GM18868 (cell line): ENCODE measurements at regions not wholly inside any gene's neighbourhood (a gene's known extent, or its start where the extent isn't known, plus 50 kb on each side); places are given as distances from the start of the nearest gene placed in this dataset.
"Not testable (repeated sequence)": the region's sequence is repeated elsewhere in the genome, so short reads cannot be mapped to it uniquely, and the experiment has no call there.

Experiments used
- ATAC-seq: cut with Tn5 transposase; IDR thresholded peaks from one replicate; pipeline ENCODE4 v1.9.1; 2021; ENCODE audit warnings: mild to moderate bottlenecking, moderate library complexity; ENCODE audit not compliant: unreplicated experiment

DNA sequence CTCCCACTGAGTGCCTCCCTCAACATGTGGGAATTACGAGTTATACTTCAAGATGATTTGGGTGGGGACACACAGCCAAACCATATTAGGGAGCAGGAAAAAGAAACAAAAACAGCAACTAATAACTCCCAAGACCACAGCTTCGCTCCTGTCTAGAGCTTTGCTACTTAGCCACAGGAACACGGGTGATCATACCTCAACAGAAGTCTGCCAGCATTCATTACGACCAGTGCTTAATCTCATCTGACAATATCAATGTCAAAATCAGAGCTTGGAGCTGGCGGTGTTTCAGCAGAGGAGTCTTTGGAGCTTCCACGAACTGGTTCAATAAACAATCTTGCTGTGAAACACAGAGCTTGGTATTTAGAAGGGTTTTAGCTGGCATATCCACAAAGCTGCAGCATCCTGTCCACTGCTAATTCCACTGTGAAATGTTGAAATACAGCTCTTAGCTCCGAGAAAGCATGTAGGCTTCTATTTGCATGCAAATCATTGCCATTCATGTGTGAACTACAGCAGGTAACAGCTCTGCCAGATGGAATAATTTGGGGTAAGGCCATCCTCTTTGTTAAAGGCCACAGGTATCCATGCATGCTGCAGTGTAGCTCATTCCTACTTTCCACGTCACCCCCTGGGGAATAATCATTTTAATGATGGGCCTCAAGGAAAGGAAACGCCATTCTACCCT lies 128.4 kb upstream of the GOT2 start:
- ATAC-seq = no peak

DNA sequence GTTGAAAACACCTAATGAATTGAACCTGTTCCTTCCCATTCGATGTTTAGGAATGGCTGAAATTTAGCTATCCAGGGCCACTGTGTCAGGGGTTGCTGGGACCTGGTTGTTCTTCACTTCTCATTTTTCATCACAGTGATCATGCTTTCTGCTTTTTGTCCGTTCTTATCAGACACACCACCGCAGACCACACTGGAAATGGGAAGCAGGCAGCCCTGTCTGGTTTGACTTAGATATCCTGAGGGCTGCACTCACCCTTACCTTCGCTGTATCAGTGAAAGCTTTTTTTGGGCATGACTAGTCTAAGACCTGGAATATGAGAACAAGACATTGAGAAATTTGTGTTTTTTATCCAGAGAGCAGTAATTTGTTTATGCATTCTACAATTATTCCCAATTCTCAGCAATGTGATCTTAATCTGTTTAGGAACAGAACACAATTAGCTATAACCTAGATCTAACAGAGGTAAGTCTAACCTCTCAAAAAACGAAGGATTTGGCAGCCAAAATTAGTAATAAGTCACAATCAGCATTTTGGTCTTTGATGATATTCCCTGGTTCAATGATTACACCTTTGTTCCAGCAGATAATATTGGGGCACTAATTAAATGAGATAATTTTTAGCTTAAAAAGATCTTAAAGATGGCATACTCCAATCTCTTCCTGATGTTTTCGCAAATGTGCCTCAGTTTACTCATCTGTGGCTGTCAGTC lies 126.0 kb upstream of the GOT2 start:
- peak; percentile 33 for ATAC-seq

DNA sequence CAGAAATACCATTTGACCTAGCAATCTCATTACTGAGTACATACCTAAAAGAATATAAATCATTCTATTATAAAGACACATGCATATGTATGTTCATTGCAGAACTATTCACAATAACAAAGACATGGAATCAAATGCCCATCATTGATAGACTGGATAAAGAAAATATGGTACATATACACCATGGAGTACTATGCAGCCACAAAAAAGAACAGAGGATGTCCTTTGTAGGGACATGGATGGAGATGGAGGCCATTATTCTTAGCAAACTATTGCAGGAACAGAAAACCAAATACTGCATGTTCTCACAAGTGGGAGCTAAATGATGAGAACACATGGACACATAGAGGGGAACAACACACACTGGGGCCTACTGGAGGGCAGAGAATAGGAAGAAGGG lies 124.5 kb upstream of the GOT2 start:
- ATAC-seq = not testable (repeated sequence)

DNA sequence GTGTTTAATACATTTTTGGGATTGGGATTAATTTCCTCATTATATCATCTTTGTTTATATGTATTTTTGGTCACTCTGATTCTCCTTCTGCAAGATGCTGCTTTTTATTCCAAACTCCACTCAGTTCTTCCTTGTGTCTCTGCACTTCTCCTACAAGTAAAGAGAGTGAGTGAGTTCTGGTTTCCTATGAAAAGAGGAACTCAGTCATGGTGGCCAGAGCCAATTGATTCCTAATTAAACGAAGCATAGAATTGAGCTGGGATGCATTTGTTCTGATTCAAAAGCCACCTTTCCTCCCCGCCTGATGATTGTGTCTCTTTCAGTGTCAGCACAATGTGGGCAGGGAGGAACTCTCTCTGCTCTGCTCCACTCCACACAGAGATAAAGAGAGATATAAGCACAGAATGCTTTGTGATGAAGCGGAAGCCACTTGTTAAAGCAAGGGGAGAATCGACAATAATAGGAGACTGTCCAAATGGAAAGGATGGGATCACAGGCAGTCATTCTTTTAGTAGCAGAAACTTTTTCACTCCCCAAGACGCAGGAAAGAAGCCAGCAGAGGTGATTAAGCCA lies 121.3 kb upstream of the GOT2 start:
- ATAC-seq = no peak

DNA sequence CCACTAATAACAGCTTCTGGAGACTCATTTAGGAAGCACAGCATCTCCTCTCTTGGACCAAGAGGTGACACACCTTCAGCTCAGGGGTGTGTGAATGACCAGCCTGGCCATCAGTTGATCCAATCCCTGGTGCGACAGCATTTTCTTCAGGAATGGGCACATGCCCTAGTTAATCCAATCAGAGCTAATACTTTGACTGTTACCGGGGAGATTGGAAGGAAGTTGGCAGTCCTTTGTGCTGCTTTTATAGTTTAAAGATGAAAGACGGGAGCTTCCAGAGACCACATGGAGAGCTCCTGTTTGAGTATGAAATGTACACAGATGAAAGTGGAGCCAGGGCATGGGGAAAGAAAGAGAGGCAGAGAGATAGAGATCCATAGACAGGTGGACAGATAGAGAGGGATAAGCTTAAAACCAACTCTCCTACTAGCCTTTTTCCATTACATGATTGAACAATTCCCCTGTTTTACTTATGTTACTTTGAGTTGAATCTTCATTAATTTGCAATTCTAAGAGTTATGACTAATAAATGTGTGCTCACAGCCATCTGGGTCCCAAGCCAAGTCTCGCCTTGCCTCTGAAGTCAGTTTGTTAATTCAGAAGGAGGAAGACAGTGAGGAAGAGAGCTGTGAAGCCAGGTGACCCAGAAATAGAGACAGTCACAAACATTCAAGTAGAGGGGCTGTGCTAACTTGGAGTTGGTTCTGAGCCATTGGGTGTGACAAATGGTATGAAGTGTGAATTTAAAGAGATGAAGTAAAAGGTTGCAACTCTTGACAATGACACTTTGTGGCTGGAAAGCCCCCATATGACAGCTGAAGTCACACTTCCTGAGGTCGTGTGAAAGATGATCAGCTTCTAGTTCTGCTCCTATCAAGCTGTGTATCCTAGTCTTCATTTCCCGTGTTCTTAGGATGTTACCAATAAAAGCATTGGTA lies 120.0 kb upstream of the GOT2 start:
- ATAC-seq = peak; percentile 81

DNA sequence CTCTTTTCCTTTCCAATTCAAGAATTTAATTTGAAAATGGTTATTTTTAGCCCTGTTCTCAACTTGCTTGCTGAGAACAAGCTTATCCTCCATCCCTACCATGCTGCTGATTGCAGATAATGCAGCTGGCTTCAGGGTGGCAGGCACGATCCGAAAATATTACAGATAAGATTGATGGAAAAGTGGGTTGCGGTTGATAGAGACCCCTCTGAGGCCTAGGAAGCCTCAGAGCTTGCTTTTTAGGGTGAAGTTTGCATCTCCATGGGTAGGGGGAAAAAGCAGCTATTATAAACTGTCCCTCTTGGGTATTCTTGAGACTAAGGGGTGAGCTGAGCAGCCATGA lies 116.5 kb upstream of the GOT2 start:
- ATAC-seq = no peak

DNA sequence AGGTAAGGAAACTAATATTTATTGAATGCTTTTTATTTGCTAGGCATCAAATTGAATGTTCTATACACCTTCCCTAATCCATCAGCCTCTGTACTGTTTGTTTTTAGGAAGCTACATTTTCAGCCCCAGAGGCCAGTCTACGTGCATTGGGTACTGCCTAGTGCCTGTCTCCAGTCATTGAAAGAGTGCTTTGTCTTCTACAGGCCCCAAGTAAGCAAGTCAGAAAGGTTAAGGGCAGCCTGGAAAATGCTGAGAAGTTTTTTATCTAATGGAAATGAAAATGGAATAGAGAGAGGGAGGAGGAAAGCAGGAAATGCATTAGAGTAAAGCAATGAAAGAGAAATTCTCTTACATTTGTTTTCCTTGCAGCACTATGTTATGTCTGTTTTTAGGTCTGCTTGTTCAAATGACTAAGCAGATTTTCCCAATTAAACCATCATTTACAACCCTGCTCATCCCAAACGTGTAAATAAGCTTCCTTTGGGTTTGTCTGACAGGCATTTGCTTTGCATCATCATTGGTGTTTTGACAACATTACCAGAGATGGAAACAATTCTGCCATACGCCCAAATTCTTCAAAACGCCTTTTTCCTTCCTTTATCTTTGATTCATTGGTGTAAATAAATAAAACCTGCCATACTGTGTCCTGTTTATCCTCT lies 116.0 kb upstream of the GOT2 start:
- no peak for ATAC-seq

DNA sequence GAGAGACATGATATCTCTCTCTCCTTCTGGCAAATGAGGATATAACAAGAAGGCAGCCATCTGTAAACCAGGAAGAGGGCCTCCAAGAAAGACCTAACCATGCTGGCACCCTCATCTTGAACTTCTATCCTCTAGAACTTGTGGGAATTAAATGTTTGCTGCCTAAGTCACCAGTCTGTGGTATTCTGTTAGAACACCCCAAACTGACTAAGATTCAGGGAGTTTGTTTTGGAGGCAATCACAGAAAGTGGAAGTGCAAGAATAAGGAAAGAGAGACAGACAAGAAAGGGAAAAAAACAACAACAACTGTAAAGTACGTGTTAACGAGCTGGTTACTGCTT lies 114.5 kb upstream of the GOT2 start:
- no peak for ATAC-seq

DNA sequence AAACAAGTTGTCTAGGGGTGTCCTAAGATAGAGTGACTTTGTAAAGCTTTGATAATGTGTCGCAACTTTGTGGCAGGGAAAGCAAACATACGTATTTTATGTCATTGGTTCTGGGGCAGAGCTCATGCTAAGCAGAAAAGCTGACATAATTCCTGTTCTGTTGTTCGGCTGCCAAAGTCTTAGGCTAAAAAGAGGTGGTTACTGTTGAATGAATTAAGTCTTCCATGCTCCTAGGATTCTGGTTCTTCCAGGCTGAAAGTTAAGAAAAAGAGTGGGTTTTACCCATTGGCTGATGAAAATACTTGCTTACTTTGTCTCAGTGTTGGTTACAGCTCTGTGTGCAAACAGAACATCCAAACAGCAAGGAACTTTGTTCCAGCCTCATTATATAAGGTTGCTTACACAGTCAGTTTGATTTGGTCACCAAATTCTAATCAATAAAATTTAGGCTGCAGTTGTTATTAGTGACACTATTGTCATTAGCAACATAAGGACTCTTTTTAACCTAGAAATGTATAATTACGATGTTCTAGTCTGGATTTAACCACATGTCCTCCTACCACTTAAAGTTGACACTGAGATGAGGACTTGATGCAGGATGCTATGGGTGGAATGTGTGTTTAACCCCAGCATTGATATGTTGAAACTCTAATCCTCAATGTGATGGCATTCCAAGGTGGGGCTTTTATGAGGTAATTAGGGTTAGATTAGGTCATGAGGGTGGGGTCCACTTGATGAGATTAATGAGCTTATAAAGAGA lies 114.0 kb upstream of the GOT2 start:
- ATAC-seq = no peak

DNA sequence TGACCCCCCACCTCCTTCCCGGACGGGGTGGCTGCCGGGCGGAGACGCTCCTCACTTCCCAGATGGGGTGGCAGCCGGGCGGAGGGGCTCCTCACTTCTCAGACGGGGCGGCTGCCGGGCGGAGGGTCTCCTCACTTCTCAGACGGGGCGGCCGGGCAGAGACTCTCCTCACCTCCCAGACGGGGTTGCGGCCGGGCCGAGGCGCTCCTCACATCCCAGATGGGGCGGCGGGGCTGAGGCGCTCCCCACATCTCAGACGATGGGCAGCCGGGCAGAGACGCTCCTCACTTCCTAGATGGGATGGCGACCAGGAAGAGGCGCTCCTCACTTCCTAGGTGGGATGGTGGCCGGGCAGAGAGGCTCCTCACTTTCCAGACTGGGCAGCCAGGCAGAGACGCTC lies 112.1 kb upstream of the GOT2 start:
- ATAC-seq = not testable (repeated sequence)

DNA sequence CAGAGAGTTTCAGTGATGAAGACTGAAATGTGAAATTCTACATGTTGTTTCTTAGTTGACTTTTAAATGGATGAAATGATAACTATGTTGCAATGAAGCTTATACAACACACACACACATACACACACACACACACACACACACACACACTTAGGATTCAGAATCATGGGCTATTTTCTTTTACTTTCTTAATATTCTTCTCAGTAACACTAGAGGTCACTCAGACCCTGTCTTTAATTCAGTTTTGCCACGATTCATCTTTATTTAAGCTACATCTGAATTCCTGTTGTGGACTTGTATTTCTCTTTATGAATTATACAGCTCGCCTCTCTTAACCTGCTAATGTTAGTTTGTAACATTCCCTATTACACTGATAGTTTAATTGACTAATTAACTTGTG lies 109.6 kb upstream of the GOT2 start:
- ATAC-seq = peak; percentile 64

DNA sequence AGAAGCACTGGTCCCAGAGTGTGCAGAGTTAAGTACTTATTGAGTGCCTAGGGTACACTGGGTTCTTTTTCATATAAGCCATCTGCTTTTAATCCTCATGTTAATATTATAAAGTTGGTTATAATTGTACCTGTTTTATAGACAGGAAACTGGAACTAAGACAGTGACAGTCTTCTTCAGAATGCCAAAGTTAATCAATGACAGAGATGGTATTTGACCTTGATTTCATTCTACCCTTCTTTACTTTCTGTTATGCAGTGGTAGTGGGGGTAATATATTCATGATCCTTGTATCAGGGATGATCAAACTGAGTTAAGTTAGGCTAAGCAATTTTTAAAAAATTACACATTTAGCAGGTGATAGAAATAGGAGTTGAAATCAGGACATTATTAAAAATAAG lies 108.6 kb upstream of the GOT2 start:
- no peak for ATAC-seq

DNA sequence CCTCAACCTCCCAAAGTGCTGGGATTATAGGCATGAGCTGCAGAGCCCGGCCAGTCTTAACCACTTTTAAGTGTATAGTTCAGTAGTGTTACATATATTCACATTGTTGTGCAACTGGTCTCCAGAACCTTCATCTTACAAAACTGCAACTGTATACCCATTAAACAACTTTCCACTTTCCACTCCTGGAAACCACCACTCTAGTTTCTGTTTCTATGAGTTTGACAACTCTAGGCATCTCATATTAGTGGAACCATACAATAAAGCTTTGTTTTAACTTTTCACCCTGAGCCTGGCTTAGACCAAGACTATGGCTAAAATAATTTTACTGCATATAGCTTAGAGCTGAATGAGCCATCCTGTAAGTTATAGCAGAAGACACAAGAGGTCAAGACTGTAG lies 108.0 kb upstream of the GOT2 start:
- peak; percentile 65 for ATAC-seq

DNA sequence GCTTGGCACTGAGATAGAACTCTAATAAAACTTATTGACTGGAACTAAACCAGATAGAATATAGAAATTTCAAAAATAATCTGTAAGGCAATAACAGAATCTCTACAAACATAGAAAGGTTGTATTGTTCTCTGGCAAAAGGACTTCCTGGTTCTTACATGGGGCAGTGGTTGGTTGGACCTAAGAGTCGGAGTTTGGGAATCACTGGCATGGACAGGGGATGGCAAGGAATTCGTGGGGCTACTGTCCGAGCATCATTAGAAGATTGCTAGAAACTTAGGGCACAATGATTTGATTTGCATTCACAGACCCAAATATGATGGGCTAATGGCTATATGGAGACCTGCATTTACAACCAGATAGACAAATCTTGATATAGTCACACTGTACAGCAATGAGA lies 103.8 kb upstream of the GOT2 start:
- no peak for ATAC-seq

DNA sequence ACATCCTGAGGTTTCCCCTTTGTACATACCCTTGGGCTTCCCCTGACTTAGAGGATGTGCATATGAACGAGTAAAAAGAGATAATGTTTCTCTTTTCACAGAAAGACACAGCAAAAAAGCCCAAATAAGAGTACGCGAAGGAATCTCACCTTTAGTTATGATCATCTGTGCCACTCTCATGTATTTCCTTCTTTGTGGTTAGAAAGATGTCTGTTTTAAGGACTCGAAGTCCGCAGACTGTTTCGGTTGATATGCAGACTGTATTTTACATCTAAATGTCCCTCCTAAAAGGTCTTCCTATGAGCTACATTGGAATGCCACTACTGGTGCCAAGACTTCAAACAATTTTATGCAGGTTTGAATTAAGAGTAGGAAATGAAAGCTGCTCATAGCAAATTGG lies 102.3 kb upstream of the GOT2 start:
- no peak for ATAC-seq

DNA sequence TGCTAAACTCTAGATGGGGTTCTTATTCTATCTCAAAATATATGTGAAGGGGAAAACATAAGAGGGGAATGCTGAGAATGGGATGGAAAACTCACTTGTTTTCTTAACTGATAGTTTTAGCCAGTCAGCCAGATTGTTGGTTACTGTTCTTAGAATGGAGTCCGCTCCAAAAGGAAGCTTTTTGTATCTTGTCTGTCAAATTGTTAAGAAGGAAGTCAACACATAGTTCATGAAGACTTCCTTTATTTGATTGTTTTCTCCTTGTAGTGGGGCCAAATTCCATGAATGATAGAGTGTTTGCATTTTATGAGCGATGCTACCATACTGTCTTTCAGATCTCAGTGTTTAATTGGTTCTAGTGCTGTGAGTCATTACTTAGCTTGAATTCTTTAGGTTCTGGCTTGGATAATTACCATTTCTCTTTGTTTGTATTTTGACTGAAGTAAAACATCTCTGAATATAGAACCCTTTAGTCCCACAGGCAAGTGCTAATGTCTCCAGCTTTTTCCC lies 98.3 kb upstream of the GOT2 start:
- ATAC-seq = no peak

DNA sequence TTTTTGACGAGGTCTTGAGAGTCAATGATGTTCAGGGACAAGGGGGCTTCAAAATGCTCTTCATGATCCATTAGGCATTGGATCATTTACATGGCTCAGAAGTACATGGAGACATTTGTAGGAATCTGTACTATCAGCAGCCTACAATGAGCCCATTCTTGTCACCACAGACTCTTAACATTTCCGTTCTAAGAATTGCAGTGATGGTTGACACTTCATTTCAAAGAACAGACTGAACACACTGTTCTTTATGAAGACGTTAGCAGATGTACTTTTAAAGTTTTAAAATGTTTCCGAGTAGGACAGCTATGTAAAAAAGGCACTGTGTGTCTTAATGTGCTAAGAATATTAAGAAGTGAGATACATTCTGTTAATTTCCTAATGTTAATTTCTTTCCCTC lies 97.3 kb upstream of the GOT2 start:
- no peak for ATAC-seq

DNA sequence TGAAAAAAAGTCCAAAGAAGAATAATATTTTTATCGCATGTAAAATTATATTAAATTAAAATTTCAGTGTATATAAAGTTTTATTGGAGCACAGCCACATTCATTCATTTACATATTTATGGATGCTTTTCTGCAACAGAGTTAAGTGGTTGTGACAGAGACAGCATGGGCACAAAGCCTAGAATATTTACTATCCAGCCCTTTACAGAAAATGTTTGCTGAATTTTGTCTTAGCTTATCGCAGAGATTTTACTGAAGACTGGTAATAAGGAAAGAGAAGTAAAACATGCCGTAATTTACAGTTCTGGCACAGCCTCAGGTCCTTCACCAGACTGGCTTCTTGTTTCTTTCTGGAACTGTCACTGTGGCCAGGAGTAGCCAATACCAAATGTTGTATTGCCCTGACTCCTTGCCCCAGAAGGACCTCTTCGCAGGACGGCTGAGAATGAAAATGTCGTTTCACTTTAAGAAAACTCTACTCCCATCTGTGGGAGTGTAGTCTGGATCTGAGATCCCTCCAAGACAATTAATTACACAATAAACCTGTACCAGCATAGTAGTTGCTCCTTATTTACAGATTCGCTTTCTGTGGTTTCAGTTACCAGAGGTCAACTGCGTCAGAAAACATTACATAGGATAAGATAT lies 94.9 kb upstream of the GOT2 start:
- ATAC-seq = no peak

DNA sequence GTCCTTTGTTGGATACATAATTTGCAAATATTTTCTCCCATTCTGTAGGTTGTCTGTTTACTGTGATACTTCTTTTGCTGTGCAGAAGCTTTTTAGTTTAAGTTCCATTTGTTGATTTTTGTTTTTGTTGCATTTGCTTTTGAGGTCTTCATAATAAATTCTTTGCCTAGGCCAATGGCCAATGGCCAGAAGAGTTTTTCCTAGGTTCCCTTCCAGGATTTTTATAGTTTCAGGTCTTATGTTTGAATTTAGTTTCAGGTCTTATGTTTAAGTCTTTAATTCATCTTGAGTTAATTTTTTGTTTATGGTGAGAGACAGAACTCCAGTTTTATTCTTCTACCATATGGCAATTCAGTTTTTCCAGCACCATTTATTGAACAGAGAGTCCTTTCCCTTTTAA lies 90.1 kb upstream of the GOT2 start:
- ATAC-seq = no peak

DNA sequence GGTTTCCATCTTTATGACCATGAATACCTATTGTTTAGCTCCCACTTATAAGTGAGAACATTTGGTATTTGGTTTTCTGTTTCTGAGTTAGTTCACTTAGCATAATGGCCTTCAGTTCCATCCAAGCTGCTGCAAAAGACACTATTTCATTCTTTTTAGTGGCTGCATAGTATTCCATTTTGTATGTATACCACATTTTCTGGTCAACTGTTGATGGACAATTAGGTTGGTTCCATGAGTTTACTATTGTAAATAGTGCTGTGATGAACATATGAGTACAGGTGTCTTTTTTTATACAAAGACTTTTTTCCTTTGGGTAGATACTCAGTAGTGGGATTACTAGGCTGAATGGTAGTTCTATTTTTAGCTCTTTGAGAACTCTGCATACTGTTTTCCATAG lies 87.8 kb upstream of the GOT2 start:
- ATAC-seq = no peak
